ENCODE measurements at regions not wholly inside any gene's neighbourhood (a gene's known extent, or its start where the extent isn't known, plus 50 kb on each side); places are given as distances from the start of the nearest gene placed in this dataset.

DNA sequence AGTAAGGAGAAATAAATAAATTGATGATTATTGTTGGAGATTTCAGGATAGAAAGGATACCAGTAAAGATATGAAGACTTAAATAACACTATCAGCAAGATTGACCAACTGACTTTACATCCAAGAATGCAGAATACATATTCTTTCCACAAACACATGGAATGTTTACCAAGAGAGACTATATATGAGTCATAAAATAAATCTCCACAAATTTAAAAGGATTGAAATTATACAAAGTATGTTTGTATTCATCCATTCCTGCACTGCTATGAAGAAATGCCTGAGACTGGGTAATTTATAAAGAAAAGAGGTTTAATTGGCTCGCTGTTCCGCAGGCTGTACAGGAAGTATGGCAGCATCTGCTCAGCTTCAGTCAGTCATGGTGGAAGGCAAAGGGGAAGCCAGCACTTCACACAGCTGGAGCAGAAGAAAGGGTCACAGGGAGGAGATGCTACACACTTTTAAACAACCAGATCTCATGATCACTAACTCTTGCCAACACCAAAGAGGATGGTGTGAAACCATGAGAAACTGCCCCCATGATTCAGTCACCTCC lies 56.7 kb upstream of the TNFRSF21 start:
- no peak for TF ChIP-seq POLR2A (IDR thresholded peaks at IDR 0.05)
- TF ChIP-seq CTCF (IDR thresholded peaks at IDR 0.05) = no peak
- TF ChIP-seq POLR2AphosphoS5 (IDR thresholded peaks at IDR 0.05) = no peak

Measured in breast epithelium (tissue), 3 donors.